GM12878 (cell line): ENCODE measurements at regions not wholly inside any gene's neighbourhood (a gene's known extent, or its start where the extent isn't known, plus 50 kb on each side); places are given as distances from the start of the nearest gene placed in this dataset.

Source experiments
- ATAC-seq: fragments of 200-7000 bp; cut with Tn5 transposase; 3 replicates; pipeline ENCODE4 v1.9.1; 2020; ENCODE audit warnings: mild to moderate bottlenecking, moderate library complexity
- BruUV-seq: library from RNA; stranded (reverse); fragments of 400-500 nt; replicated peaks from 2 replicates; lab custom pipeline; 2021; lab: Mats Ljungman, UMichigan
- CTCF ChIA-PET: fragments of 300-600 bp; sonication (Branson Sonifier 250); formaldehyde crosslinking; extraction: SDS; loops from one replicate; lab custom pipeline; 2021; ENCODE audit warnings: inconsistent platforms; lab: Yijun Ruan, JAX
- POLR2A ChIA-PET: fragments of 350-600 bp; formaldehyde crosslinking; extraction: SDS; loops from one replicate; lab custom pipeline; 2021; ENCODE audit warnings: inconsistent platforms; lab: Charles Lee
- RAD21 ChIA-PET: fragments of 300-600 bp; sonication (Branson Sonifier 250); formaldehyde crosslinking; loops from one replicate; lab custom pipeline; 2023; ENCODE audit warnings: antibody characterized with exemption; ENCODE audit not compliant: unreplicated experiment; lab: Charles Lee
- SMC1A ChIA-PET: fragments of 300-600 bp; sonication (Branson Sonifier 250); formaldehyde crosslinking; loops from one replicate; lab custom pipeline; 2023; ENCODE audit not compliant: unreplicated experiment, uncharacterized antibody; lab: Charles Lee
- DNase-seq: peaks from one replicate; pipeline ENCODE4 v3.0.0-alpha.2; 2011; ENCODE audit warnings: low read depth, low spot score
- FAIRE-seq: peaks from 3 replicates; lab custom pipeline; 2011; peaks lifted over from hg19 to GRCh38; lab: Jason Lieb, UNC
- H2AFZ ChIP-seq: 2 replicates; pipeline ENCODE4 v1.6.0; 2011; ENCODE audit warnings: low read depth, low read length, control low read depth; ENCODE audit not compliant: control insufficient read depth
- H3K27ac ChIP-seq: 2 replicates; pipeline ENCODE4 v1.5.1; 2011; ENCODE audit warnings: control low read depth; ENCODE audit not compliant: control insufficient read depth, insufficient read depth
- H3K27me3 ChIP-seq, 2 experiments: replicated peaks in 1 of 2; 2 replicates each; pipeline versions ENCODE4 v1.6.0 to v1.6.1; 2011; ENCODE audit warnings: low read length in 1 of 2; ENCODE audit not compliant: control insufficient read depth in 2 of 2, insufficient read depth in 2 of 2
- H3K36me3 ChIP-seq, 2 experiments: 2 replicates each; pipeline ENCODE4 v1.5.1; 2011; ENCODE audit warnings: low read length in 1 of 2; ENCODE audit not compliant: control insufficient read depth in 2 of 2, insufficient read depth in 2 of 2
- H3K4me1 ChIP-seq: 2 replicates; pipeline ENCODE4 v1.6.1; 2011; ENCODE audit warnings: mild to moderate bottlenecking, low read length, moderate library complexity, mixed read lengths; ENCODE audit not compliant: control insufficient read depth, insufficient read depth
- H3K4me2 ChIP-seq: 2 replicates; pipeline ENCODE4 v1.6.0; 2011; ENCODE audit warnings: control low read depth; ENCODE audit not compliant: control insufficient read depth, insufficient read depth
- H3K4me3 ChIP-seq: fragments of 200-600 bp; sonication (generic); 2 replicates; pipeline ENCODE4 v1.5.1; 2016
- H3K79me2 ChIP-seq: 2 replicates; pipeline ENCODE4 v1.6.0; 2011; ENCODE audit warnings: low read length; ENCODE audit not compliant: control insufficient read depth, insufficient read depth
- H3K9ac ChIP-seq: 2 replicates; pipeline ENCODE4 v1.8.0; 2011; ENCODE audit warnings: low read length, control low read depth, mixed read lengths; ENCODE audit not compliant: control insufficient read depth, insufficient read depth
- H3K9me3 ChIP-seq: replicated peaks from 3 replicates; pipeline ENCODE4 v1.5.1; 2011; ENCODE audit warnings: mild to moderate bottlenecking, low read length; ENCODE audit not compliant: control insufficient read depth, insufficient read depth
- H4K20me1 ChIP-seq: 2 replicates; pipeline ENCODE4 v1.6.0; 2011; ENCODE audit not compliant: control insufficient read depth, insufficient read depth
- BACH1 ChIP-seq: fragments of 450-650 bp; IDR thresholded peaks from 2 replicates; pipeline ENCODE4 v1.6.1; 2017; ENCODE audit warnings: mild to moderate bottlenecking, borderline replicate concordance
- BMI1 ChIP-seq: fragments of 450-650 bp; IDR thresholded peaks from 2 replicates; pipeline ENCODE4 v1.6.1; 2016; ENCODE audit warnings: mild to moderate bottlenecking, moderate library complexity, borderline replicate concordance
- DPF2 ChIP-seq: fragments of 450-650 bp; IDR thresholded peaks from 2 replicates; pipeline ENCODE4 v1.6.1; 2017; ENCODE audit warnings: mild to moderate bottlenecking
- EED ChIP-seq: sonication (generic); IDR thresholded peaks from 2 replicates; pipeline ENCODE4 v1.6.1; 2016; ENCODE audit warnings: antibody characterized with exemption, low read depth
- EGR1 ChIP-seq, 2 experiments: IDR thresholded peaks; 1 replicate in 1 of 2; 2 replicates in 1 of 2; pipeline ENCODE4 v1.6.1; 2011 to 2012; ENCODE audit warnings: low read depth in 2 of 2, low read length in 2 of 2, borderline replicate concordance in 1 of 2, mild to moderate bottlenecking in 1 of 2, moderate library complexity in 1 of 2
- FOXM1 ChIP-seq: IDR thresholded peaks from 2 replicates; pipeline ENCODE4 v1.6.1; 2012; ENCODE audit warnings: low read depth, mild to moderate bottlenecking, inconsistent platforms, low read length, moderate library complexity
- GABPA ChIP-seq: IDR thresholded peaks from 2 replicates; pipeline ENCODE4 v1.6.1; 2014; ENCODE audit warnings: antibody characterized with exemption, low read depth, mild to moderate bottlenecking, inconsistent platforms
- POLR2AphosphoS2 ChIP-seq: IDR thresholded peaks from 2 replicates; pipeline ENCODE4 v1.6.1; 2011; ENCODE audit warnings: low read depth, mild to moderate bottlenecking, low read length, improper control_type of control experiment, moderate library complexity
- RUNX3 ChIP-seq: IDR thresholded peaks from 2 replicates; pipeline ENCODE4 v1.6.1; 2012; ENCODE audit warnings: low read length, inconsistent platforms
- SPI1 ChIP-seq: IDR thresholded peaks from 2 replicates; pipeline ENCODE4 v1.6.1; 2011; ENCODE audit warnings: low read depth, mild to moderate bottlenecking, low read length, moderate library complexity, borderline replicate concordance; ENCODE audit not compliant: insufficient read depth
- SUPT20H ChIP-seq: IDR thresholded peaks from 2 replicates; pipeline ENCODE4 v1.6.1; 2011; ENCODE audit warnings: low read depth, mild to moderate bottlenecking, low read length, moderate library complexity, borderline replicate concordance; ENCODE audit not compliant: control insufficient read depth
- TAF1 ChIP-seq: IDR thresholded peaks from 2 replicates; pipeline ENCODE4 v1.6.1; 2011; ENCODE audit warnings: mild to moderate bottlenecking, low read depth, low read length, borderline replicate concordance
- ZNF622 ChIP-seq: fragments of 450-650 bp; IDR thresholded peaks from 2 replicates; pipeline ENCODE4 v1.6.1; 2017; ENCODE audit warnings: mild to moderate bottlenecking, inconsistent platforms
- WGBS: methylation state at CpG from one replicate; pipeline ENCODE4 v1.1.6; 2016; ENCODE audit warnings: low lambda C conversion rate; ENCODE audit not compliant: insufficient replicate concordance, insufficient coverage; ENCODE audit errors: missing lambda C conversion rate; 5-methylcytosine and 5-hydroxymethylcytosine counted together
- in situ Hi-C: fragments of 300-500 bp; cut with MboI; formaldehyde crosslinking; loops from 9 replicates; pipeline ENCODE4 v1.14.3; 2018; ENCODE audit warnings: mixed read lengths
- intact Hi-C: fragments of 100-400 bp; cut with micrococcal nuclease; formaldehyde crosslinking; loops from one replicate; pipeline ENCODE4 v1.14.2; 2022; ENCODE audit not compliant: unreplicated experiment
- TF ChIP-seq, protein P1 (sequence below): fragments of 450-650 bp; conservative IDR thresholded peaks from 2 replicates; pipeline ENCODE4 v1.6.1; 2017; ENCODE audit warnings: mild to moderate bottlenecking, moderate library complexity
- TF ChIP-seq, protein P2 (sequence below): fragments of 450-650 bp; IDR thresholded peaks from 2 replicates; pipeline ENCODE4 v1.6.1; 2014; ENCODE audit warnings: mild to moderate bottlenecking
- TF ChIP-seq, protein P3 (sequence below): fragments of 450-650 bp; formaldehyde crosslinking; IDR thresholded peaks from 2 replicates; pipeline ENCODE4 v1.5.0; 2022; ENCODE audit warnings: mild to moderate bottlenecking, missing genetic modification characterization

DNA sequence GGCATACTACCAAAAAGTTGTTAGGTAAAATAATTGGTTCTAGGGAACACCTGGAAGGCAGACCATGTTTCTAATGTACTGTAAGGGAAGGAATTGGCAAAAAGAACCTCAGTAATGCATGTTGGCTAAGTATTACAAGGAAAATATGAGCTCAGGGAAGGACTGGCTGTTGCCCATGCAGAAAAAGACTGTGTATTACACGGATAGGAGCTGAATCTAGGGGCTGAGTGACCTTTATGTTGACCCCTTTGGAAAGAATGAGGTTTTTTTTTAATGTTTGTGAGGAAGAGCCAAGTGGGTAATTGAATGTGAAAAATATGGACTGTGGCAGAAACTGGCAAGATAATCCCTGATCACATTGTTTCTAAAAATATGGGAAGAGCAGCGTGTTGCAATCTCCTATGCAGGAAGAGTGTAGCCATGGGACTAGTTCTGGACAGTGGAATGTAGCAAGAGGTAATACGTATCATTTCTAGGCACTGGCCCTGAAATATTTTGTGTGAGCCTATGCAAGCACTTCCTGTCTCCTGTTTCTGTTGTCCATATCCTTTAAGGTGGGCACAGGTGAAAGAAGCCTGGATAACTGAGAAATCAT lies 95.1 kb upstream of the CNTNAP4 start (continued):
- no peak for TF ChIP-seq ZNF622
- TF ChIP-seq TAF1: no peak
- no peak for TF ChIP-seq DPF2
- no peak for TF ChIP-seq BMI1
- TF ChIP-seq, protein P1, sequence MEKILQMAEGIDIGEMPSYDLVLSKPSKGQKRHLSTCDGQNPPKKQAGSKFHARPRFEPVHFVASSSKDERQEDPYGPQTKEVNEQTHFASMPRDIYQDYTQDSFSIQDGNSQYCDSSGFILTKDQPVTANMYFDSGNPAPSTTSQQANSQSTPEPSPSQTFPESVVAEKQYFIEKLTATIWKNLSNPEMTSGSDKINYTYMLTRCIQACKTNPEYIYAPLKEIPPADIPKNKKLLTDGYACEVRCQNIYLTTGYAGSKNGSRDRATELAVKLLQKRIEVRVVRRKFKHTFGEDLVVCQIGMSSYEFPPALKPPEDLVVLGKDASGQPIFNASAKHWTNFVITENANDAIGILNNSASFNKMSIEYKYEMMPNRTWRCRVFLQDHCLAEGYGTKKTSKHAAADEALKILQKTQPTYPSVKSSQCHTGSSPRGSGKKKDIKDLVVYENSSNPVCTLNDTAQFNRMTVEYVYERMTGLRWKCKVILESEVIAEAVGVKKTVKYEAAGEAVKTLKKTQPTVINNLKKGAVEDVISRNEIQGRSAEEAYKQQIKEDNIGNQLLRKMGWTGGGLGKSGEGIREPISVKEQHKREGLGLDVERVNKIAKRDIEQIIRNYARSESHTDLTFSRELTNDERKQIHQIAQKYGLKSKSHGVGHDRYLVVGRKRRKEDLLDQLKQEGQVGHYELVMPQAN: no peak
- TF ChIP-seq BACH1: no peak

DNA sequence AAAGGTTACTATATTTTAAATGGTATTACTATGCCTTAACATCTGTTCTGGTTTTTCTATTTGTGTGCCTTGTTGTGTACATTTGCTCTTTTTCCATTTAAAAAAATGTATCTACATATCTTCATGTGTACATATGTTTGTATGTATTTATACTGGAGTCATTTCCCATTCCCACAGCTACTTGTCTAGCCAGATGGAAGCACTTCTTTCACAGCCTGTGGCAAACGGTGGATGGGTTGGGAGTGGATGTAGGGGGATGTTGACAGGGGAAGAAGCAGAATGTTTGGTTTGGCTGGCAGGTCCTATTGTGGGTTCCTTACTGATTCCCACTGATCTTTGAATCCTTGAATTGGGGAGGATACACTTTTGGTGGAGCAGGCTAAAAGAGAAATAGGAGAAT lies 93.6 kb upstream of the CNTNAP4 start:
- Histone ChIP-seq H3K27me3 (no peaks in the 10 kb centered on the region), H2AFZ (no peak overlapping the region), H4K20me1 (no peaks in the 10 kb centered on the region), H3K4me1 (no peaks in the 10 kb centered on the region), H3K4me3 (no peak overlapping the region), H3K4me2 (no peak overlapping the region), H3K79me2 (no peaks in the 10 kb centered on the region), H3K27ac (no peak overlapping the region), H3K9ac (no peak overlapping the region), H3K36me3 (no peaks in the 10 kb centered on the region), H3K9me3 (no peaks in the 10 kb centered on the region)
- no TSS peak for BruUV-seq
- DNase-seq (no peak), FAIRE-seq (no peak), ATAC-seq (no peak)
- SMC1A ChIA-PET: no interaction called here
- CTCF ChIA-PET: no interaction called here
- intact Hi-C loops: no loop called here
- in situ Hi-C loops: no loop called here
- WGBS: 0% methylated on average over 1 of the region's 1 CpG
- RAD21 ChIA-PET: no interaction called here
- POLR2A ChIA-PET: no interaction called here
- TF ChIP-seq SUPT20H: no peak
- TF ChIP-seq POLR2AphosphoS2: no peak
- no peak for TF ChIP-seq EED
- no peak for TF ChIP-seq FOXM1
- TF ChIP-seq SPI1: no peak
- no peak for TF ChIP-seq RUNX3
- TF ChIP-seq BACH1: no peak
- no peak for TF ChIP-seq EGR1 (IDR thresholded peaks at IDR 0.05; ENCODE audit: borderline replicate concordance in 1 of 2, low read depth in 2 of 2, low read length in 2 of 2)
- TF ChIP-seq, protein P2, sequence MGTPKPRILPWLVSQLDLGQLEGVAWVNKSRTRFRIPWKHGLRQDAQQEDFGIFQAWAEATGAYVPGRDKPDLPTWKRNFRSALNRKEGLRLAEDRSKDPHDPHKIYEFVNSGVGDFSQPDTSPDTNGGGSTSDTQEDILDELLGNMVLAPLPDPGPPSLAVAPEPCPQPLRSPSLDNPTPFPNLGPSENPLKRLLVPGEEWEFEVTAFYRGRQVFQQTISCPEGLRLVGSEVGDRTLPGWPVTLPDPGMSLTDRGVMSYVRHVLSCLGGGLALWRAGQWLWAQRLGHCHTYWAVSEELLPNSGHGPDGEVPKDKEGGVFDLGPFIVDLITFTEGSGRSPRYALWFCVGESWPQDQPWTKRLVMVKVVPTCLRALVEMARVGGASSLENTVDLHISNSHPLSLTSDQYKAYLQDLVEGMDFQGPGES: no peak
- TF ChIP-seq, protein P3, sequence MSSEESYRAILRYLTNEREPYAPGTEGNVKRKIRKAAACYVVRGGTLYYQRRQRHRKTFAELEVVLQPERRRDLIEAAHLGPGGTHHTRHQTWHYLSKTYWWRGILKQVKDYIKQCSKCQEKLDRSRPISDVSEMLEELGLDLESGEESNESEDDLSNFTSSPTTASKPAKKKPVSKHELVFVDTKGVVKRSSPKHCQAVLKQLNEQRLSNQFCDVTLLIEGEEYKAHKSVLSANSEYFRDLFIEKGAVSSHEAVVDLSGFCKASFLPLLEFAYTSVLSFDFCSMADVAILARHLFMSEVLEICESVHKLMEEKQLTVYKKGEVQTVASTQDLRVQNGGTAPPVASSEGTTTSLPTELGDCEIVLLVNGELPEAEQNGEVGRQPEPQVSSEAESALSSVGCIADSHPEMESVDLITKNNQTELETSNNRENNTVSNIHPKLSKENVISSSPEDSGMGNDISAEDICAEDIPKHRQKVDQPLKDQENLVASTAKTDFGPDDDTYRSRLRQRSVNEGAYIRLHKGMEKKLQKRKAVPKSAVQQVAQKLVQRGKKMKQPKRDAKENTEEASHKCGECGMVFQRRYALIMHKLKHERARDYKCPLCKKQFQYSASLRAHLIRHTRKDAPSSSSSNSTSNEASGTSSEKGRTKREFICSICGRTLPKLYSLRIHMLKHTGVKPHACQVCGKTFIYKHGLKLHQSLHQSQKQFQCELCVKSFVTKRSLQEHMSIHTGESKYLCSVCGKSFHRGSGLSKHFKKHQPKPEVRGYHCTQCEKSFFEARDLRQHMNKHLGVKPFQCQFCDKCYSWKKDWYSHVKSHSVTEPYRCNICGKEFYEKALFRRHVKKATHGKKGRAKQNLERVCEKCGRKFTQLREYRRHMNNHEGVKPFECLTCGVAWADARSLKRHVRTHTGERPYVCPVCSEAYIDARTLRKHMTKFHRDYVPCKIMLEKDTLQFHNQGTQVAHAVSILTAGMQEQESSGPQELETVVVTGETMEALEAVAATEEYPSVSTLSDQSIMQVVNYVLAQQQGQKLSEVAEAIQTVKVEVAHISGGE (CRISPR knock-in tag): no peak
- no peak for TF ChIP-seq GABPA
